ENCODE measurements at regions not wholly inside any gene's neighbourhood (a gene's known extent, or its start where the extent isn't known, plus 50 kb on each side); places are given as distances from the start of the nearest gene placed in this dataset.

DNA sequence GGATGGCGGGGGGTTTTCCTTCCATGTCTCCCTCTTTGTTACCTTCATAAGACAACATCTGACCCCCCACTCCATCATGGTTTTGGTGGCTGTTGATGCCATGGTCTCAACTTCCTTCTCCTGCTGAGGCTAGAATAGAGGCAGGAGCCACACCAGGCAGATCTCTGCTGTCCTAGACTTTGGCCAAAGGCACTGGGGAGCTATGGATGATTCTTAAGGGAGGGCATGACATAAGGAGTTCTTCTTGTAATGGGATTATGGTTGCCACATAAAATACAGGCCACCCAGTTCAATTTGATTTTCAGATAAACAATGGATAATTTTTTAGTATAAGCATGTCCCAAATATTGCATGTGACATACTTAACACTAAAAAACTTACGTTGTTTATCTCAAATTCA lies 52.2 kb upstream of the IER5L start:
- TF ChIP-seq CTCF (IDR thresholded peaks at IDR 0.05 in 2 of 3, conservative IDR thresholded peaks at IDR 0.05 in 1 of 3; ENCODE audit: borderline replicate concordance in 1 of 3, insufficient read depth in 1 of 3, low read depth in 2 of 3, low read length in 2 of 3) (no peak), YY1 (IDR thresholded peaks at IDR 0.05; ENCODE audit: extremely low read depth, insufficient replicate concordance, low read depth, low read length) (no peak), CEBPB (IDR thresholded peaks at IDR 0.05; ENCODE audit: low read depth) (no peak), POLR2AphosphoS5 (IDR thresholded peaks at IDR 0.05; ENCODE audit: low read depth, low read length) (no peak), POLR2A (IDR thresholded peaks at IDR 0.05; ENCODE audit: borderline replicate concordance, extremely low read depth, insufficient read depth, insufficient read length) (no peak), SP1 (IDR thresholded peaks at IDR 0.05; ENCODE audit: low read depth) (no peak), ZFX (IDR thresholded peaks at IDR 0.05) (no peak), JUND (IDR thresholded peaks at IDR 0.05) (no peak), SIN3A (IDR thresholded peaks at IDR 0.05; ENCODE audit: low read depth) (no peak)
- TF ChIP-seq, protein P1, sequence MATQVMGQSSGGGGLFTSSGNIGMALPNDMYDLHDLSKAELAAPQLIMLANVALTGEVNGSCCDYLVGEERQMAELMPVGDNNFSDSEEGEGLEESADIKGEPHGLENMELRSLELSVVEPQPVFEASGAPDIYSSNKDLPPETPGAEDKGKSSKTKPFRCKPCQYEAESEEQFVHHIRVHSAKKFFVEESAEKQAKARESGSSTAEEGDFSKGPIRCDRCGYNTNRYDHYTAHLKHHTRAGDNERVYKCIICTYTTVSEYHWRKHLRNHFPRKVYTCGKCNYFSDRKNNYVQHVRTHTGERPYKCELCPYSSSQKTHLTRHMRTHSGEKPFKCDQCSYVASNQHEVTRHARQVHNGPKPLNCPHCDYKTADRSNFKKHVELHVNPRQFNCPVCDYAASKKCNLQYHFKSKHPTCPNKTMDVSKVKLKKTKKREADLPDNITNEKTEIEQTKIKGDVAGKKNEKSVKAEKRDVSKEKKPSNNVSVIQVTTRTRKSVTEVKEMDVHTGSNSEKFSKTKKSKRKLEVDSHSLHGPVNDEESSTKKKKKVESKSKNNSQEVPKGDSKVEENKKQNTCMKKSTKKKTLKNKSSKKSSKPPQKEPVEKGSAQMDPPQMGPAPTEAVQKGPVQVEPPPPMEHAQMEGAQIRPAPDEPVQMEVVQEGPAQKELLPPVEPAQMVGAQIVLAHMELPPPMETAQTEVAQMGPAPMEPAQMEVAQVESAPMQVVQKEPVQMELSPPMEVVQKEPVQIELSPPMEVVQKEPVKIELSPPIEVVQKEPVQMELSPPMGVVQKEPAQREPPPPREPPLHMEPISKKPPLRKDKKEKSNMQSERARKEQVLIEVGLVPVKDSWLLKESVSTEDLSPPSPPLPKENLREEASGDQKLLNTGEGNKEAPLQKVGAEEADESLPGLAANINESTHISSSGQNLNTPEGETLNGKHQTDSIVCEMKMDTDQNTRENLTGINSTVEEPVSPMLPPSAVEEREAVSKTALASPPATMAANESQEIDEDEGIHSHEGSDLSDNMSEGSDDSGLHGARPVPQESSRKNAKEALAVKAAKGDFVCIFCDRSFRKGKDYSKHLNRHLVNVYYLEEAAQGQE (IDR thresholded peaks at IDR 0.05; ENCODE audit: low read depth): no peak
